ENCODE measurements at regions not wholly inside any gene's neighbourhood (a gene's known extent, or its start where the extent isn't known, plus 50 kb on each side); places are given as distances from the start of the nearest gene placed in this dataset.

DNA sequence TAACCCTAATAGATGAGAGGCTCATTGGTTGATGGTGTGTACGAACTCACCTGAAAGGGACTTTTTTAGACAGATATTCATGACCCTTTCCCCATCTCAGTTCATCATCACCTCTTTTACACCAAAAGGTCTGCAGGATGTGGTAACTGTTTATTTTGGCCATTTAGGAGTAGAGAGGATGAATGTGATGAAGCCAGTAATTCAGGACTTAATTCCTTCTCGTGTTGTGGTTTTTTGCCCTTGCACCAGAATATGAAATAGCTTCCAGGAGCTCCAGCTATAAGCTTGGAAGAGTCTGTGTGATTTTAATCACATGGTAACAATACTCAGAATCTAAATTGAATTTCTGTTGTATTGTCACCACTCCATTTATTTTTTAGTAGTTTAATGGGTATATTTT is 189.4 kb upstream of the KCTD3 start:
- H3K4me1 Mint-ChIP-seq (ENCODE audit: low read depth), result peaks cover 12% of the 10 kb centered on the region
- H3K36me3 Mint-ChIP-seq (ENCODE audit: low read depth), result no peaks in the 10 kb centered on the region
- no peak for DNase-seq (ENCODE audit: low spot score)
- H3K27me3 Mint-ChIP-seq (ENCODE audit: low read depth), result no peaks in the 10 kb centered on the region
- H3K27ac Mint-ChIP-seq (ENCODE audit: unreplicated experiment), result no peak overlapping the region
- H3K4me3 Mint-ChIP-seq (ENCODE audit: unreplicated experiment), result no peak overlapping the region
- H3K9me3 Mint-ChIP-seq (ENCODE audit: low read depth), result no peaks in the 10 kb centered on the region
- no peak for TF ChIP-seq CTCF (IDR thresholded peaks at IDR 0.05)

DNA sequence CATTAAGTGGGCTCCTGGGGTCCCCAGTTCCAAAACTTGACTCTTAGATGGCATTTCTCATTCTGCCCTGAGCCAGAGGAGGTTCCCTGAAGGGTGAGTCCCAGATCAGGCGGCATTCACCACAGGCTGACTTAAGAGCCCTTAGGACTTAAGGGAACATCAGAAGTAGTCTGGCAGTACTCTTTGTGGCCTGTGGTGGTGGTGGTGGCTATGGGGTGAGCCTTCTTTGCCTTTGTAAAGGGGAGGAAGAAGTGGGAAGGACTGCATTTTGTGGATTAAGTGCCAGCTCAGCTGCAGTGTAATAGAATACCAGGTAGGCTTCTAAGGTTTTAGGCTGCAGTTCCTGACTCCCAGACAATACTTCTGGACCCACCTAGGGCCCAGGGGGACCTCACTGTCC is 186.5 kb upstream of the KCTD3 start:
- H3K4me1 Mint-ChIP-seq (ENCODE audit: low read depth), result peaks cover 12% of the 10 kb centered on the region
- H3K9me3 Mint-ChIP-seq (ENCODE audit: low read depth), result peaks cover 5% of the 10 kb centered on the region
- H3K36me3 Mint-ChIP-seq (ENCODE audit: low read depth), result no peaks in the 10 kb centered on the region
- no peak overlapping the region for H3K4me3 Mint-ChIP-seq (ENCODE audit: unreplicated experiment)
- no peak for TF ChIP-seq CTCF (IDR thresholded peaks at IDR 0.05)
- H3K27me3 Mint-ChIP-seq (ENCODE audit: low read depth), result no peaks in the 10 kb centered on the region
- DNase-seq (ENCODE audit: low spot score), result no peak
- no peak overlapping the region for H3K27ac Mint-ChIP-seq (ENCODE audit: unreplicated experiment)

GRCh38 chr1:215393476-215393875 is 173.6 kb upstream of the KCTD3 start:
- Mint-ChIP-seq H3K27me3 (ENCODE audit: low read depth) (peaks cover 1% of the 10 kb centered on the region), H3K27ac (ENCODE audit: unreplicated experiment) (no peak overlapping the region), H3K9me3 (ENCODE audit: low read depth) (peaks cover 7% of the 10 kb centered on the region), H3K4me1 (ENCODE audit: low read depth) (no peaks in the 10 kb centered on the region), H3K36me3 (ENCODE audit: low read depth) (no peaks in the 10 kb centered on the region), H3K4me3 (ENCODE audit: unreplicated experiment) (no peak overlapping the region)
- DNase-seq (ENCODE audit: low spot score), result no peak
- TF ChIP-seq CTCF (IDR thresholded peaks at IDR 0.05), result no peak

DNA sequence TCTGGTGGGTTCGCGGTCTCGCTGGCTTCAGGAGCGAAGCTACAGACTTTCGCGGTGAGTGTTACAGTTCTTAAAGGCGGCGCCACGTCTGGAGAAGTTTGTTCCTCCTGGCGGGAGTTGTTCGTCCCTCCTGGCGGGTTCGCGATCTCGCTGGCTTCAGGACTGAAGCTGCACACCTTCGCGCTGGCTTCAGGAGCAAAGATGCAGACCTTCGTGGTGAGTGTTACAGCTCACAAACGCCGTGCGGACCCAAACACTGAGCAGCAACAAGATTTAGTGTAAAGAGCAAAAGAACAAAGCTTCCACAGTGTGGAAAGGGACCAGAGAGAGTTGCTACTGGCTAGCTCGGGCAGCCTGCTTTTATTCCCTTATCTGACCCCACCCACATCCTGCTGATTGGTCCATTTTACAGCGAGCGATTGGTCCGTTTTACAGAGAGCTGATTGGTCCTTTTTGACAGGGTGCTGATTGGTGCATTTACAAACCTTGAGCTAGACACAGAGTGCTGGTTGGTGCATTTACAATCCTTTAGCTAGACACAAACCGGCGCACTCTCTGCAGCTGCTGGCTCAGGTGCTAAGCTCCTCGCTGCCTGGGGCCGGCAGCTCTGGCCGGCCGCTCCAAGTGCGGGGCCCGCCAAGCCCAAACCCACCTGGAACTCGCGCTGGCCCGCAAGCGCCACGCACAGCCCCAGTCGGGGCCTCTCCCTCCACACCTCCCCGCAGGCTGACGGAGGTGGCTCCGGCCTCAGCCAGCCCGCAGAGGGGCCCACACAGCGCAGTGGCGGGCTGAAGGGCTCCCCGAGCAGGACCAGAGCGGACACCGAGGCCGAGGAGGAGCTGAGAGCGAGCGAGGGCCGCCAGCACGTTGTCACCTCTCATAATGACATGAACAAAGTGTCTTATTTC is 172.8 kb upstream of the KCTD3 start:
- Mint-ChIP-seq H3K4me3 (ENCODE audit: unreplicated experiment) (no peak overlapping the region), H3K27me3 (ENCODE audit: low read depth) (peaks cover 3% of the 10 kb centered on the region), H3K4me1 (ENCODE audit: low read depth) (no peaks in the 10 kb centered on the region), H3K27ac (ENCODE audit: unreplicated experiment) (no peak overlapping the region), H3K9me3 (ENCODE audit: low read depth) (peaks cover 7% of the 10 kb centered on the region), H3K36me3 (ENCODE audit: low read depth) (no peaks in the 10 kb centered on the region)
- DNase-seq (ENCODE audit: low spot score), result no peak
- no peak for TF ChIP-seq CTCF (IDR thresholded peaks at IDR 0.05)

- no peak for DNase-seq (ENCODE audit: low spot score)
- no peak overlapping the region for H3K27ac Mint-ChIP-seq (ENCODE audit: unreplicated experiment)
- peaks cover 7% of the 10 kb centered on the region for H3K9me3 Mint-ChIP-seq (ENCODE audit: low read depth)
- no peak for TF ChIP-seq CTCF (IDR thresholded peaks at IDR 0.05)
- H3K27me3 Mint-ChIP-seq (ENCODE audit: low read depth), result peaks cover 3% of the 10 kb centered on the region
- H3K4me3 Mint-ChIP-seq (ENCODE audit: unreplicated experiment), result no peak overlapping the region
- no peaks in the 10 kb centered on the region for H3K4me1 Mint-ChIP-seq (ENCODE audit: low read depth)
- H3K36me3 Mint-ChIP-seq (ENCODE audit: low read depth), result no peaks in the 10 kb centered on the region
Observed at GRCh38 chr1:215397106-215397505, 170.0 kb upstream of the KCTD3 start.
